HL-60 (cell line): ENCODE measurements at regions not wholly inside any gene's neighbourhood (a gene's known extent, or its start where the extent isn't known, plus 50 kb on each side); places are given as distances from the start of the nearest gene placed in this dataset.

Experiments
- DNase-seq, 2 experiments: peaks; one replicate each; pipeline ENCODE4 v3.0.0-alpha.2; 2010 to 2020; ENCODE audit warnings: low read depth in 1 of 2, low spot score in 1 of 2
- H3K27ac ChIP-seq: fragments of 250-450 bp; sonication (Bioruptor Pico); replicated peaks from 2 replicates; pipeline ENCODE4 v1.5.1; 2020; ENCODE audit warnings: mild to moderate bottlenecking, moderate library complexity
- H3K27me3 ChIP-seq: fragments of 250-450 bp; sonication (Bioruptor Pico); 2 replicates; pipeline ENCODE4 v1.5.1; 2021; ENCODE audit warnings: mild to moderate bottlenecking, moderate library complexity; ENCODE audit not compliant: insufficient read depth, poor library complexity, severe bottlenecking
- H3K4me3 ChIP-seq: replicated peaks from 2 replicates; pipeline ENCODE4 v1.5.1; 2011; ENCODE audit warnings: mild to moderate bottlenecking, control low read depth, low read length; ENCODE audit not compliant: insufficient read depth
- CTCF ChIP-seq: IDR thresholded peaks from one replicate; pipeline ENCODE4 v1.5.1; 2011; ENCODE audit warnings: low read length, control low read depth, inconsistent platforms; ENCODE audit not compliant: insufficient read depth
- GABPA ChIP-seq: IDR thresholded peaks from 2 replicates; pipeline ENCODE4 v1.6.1; 2012; ENCODE audit warnings: low read depth
- POLR2AphosphoS5 ChIP-seq: IDR thresholded peaks from 2 replicates; pipeline ENCODE4 v1.6.1; 2012; ENCODE audit warnings: low read depth
- REST ChIP-seq: IDR thresholded peaks from 2 replicates; pipeline ENCODE4 v1.6.1; 2012; ENCODE audit warnings: low read depth; ENCODE audit not compliant: insufficient replicate concordance
- SPI1 ChIP-seq: IDR thresholded peaks from 2 replicates; pipeline ENCODE4 v1.6.1; 2012; ENCODE audit warnings: low read depth, mild to moderate bottlenecking, borderline replicate concordance

- no peaks in the 10 kb centered on the region for H3K27me3 ChIP-seq
- no peak overlapping the region for H3K4me3 ChIP-seq
- TF ChIP-seq SPI1 (no peak), REST (no peak), GABPA (no peak), CTCF (no peak), POLR2AphosphoS5 (no peak)
Measured at GRCh38 chr1:118773656-118774055, 214.5 kb downstream of the TBX15 start.

GRCh38 chr1:118767971-118768370 lies 220.2 kb downstream of the TBX15 start:
- no peak overlapping the region for H3K27ac ChIP-seq
- no peaks in the 10 kb centered on the region for H3K27me3 ChIP-seq
- no peak overlapping the region for H3K4me3 ChIP-seq
- TF ChIP-seq REST (no peak), POLR2AphosphoS5 (no peak), CTCF (no peak), SPI1 (no peak)
- no peak for DNase-seq

More at GRCh38 chr1:118773656-118774055, 214.5 kb downstream of the TBX15 start:
- H3K27ac ChIP-seq = no peak overlapping the region
- DNase-seq = no peak

- DNase-seq = no peak
- no peak for TF ChIP-seq POLR2AphosphoS5
- TF ChIP-seq REST = no peak
- no peak for TF ChIP-seq CTCF
- no peak for TF ChIP-seq SPI1
- no peak for TF ChIP-seq GABPA
- no peaks in the 10 kb centered on the region for H3K27me3 ChIP-seq
- no peak overlapping the region for H3K4me3 ChIP-seq
- no peak overlapping the region for H3K27ac ChIP-seq
Measured at GRCh38 chr1:118753976-118754375, 234.2 kb downstream of the TBX15 start.
